NCI-H1436 treated with DMSO at 0.1 percent for 48 hours (cell line): ENCODE measurements at regions not wholly inside any gene's neighbourhood (a gene's known extent, or its start where the extent isn't known, plus 50 kb on each side); places are given as distances from the start of the nearest gene placed in this dataset.

Experiments used
- DNase-seq: peaks from one replicate; lab custom pipeline; 2025; lab: John Stamatoyannopoulos, UW

- no peak for DNase-seq
Observed at GRCh38 chr7:113968713-113969112, 49.9 kb upstream of the PPP1R3A start.
